Stomach (tissue), 4 donors: ENCODE measurements at regions not wholly inside any gene's neighbourhood (a gene's known extent, or its start where the extent isn't known, plus 50 kb on each side); places are given as distances from the start of the nearest gene placed in this dataset.

Source experiments
- POLR2A ChIP-seq, 4 donors: fragments of 450-650 bp; IDR thresholded peaks; one replicate each; pipeline ENCODE4 v1.6.1; 2016; ENCODE audit warnings: antibody characterized with exemption in 4 of 4, control low read depth in 2 of 4, mild to moderate bottlenecking in 1 of 4, moderate library complexity in 1 of 4
- TF ChIP-seq, protein P1 (sequence below), 7 experiments: fragments of 450-650 bp in 4 of 7; fragments of 200-600 bp in 3 of 7; sonication (generic) in 3 of 7; IDR thresholded peaks; one replicate each; pipeline ENCODE4 v1.5.1; 2016 to 2019; ENCODE audit warnings: antibody characterized with exemption in 7 of 7, control low read depth in 2 of 7, mild to moderate bottlenecking in 1 of 7

GRCh38 chr4:156495836-156496235 lies 475.8 kb downstream of the PDGFC start:
- TF ChIP-seq, protein P1, sequence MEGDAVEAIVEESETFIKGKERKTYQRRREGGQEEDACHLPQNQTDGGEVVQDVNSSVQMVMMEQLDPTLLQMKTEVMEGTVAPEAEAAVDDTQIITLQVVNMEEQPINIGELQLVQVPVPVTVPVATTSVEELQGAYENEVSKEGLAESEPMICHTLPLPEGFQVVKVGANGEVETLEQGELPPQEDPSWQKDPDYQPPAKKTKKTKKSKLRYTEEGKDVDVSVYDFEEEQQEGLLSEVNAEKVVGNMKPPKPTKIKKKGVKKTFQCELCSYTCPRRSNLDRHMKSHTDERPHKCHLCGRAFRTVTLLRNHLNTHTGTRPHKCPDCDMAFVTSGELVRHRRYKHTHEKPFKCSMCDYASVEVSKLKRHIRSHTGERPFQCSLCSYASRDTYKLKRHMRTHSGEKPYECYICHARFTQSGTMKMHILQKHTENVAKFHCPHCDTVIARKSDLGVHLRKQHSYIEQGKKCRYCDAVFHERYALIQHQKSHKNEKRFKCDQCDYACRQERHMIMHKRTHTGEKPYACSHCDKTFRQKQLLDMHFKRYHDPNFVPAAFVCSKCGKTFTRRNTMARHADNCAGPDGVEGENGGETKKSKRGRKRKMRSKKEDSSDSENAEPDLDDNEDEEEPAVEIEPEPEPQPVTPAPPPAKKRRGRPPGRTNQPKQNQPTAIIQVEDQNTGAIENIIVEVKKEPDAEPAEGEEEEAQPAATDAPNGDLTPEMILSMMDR (IDR thresholded peaks at IDR 0.05) = no peak
- TF ChIP-seq POLR2A (IDR thresholded peaks at IDR 0.05) = no peak
